Natural killer cell (primary cell): ENCODE measurements at regions not wholly inside any gene's neighbourhood (a gene's known extent, or its start where the extent isn't known, plus 50 kb on each side); places are given as distances from the start of the nearest gene placed in this dataset.

ENCODE experiments used
- ATAC-seq, 3 donors: fragments of 150-1000 bp in 2 of 3; fragments of 200-7000 bp in 1 of 3; cut with Tn5 transposase; 1 replicate in 1 of 3; 2 replicates in 2 of 3; pipeline ENCODE4 v1.10.0; 2021; ENCODE audit warnings: mild to moderate bottlenecking in 2 of 3, moderate library complexity in 2 of 3
- DNase-seq, 2 donors: peaks; one replicate each; pipeline versions ENCODE4 v3.0.0 to v3.0.0-alpha.2; 2013 to 2021; ENCODE audit warnings: mixed read lengths in 1 of 2
- H3K27ac ChIP-seq: one replicate; pipeline ENCODE4 v1.5.1; 2013; ENCODE audit warnings: mild to moderate bottlenecking, low read length
- H3K27me3 ChIP-seq: one replicate; pipeline ENCODE4 v1.6.1; 2013; ENCODE audit warnings: low read length; ENCODE audit not compliant: control insufficient read depth, insufficient read depth
- H3K36me3 ChIP-seq: one replicate; pipeline ENCODE4 v1.6.1; 2013; ENCODE audit warnings: low read length; ENCODE audit not compliant: control insufficient read depth, insufficient read depth
- H3K4me1 ChIP-seq: one replicate; pipeline ENCODE4 v1.6.1; 2013; ENCODE audit warnings: low read length; ENCODE audit not compliant: control insufficient read depth, insufficient read depth
- H3K4me3 ChIP-seq: one replicate; pipeline ENCODE4 v1.5.1; 2013; ENCODE audit warnings: low read length
- H3K9me3 ChIP-seq: one replicate; pipeline ENCODE4 v1.6.1; 2013; ENCODE audit warnings: low read length; ENCODE audit not compliant: control insufficient read depth, insufficient read depth
- H3K27ac Mint-ChIP-seq, 2 donors: one replicate each; pipeline ENCODE4 v1.8.0; 2022; ENCODE audit warnings: mild to moderate bottlenecking in 2 of 2, mixed read lengths in 2 of 2, moderate library complexity in 1 of 2
- H3K27me3 Mint-ChIP-seq, 2 donors: one replicate each; pipeline ENCODE4 v1.8.0; 2022; ENCODE audit warnings: low read depth in 2 of 2, mixed read lengths in 2 of 2
- H3K36me3 Mint-ChIP-seq: one replicate; pipeline ENCODE4 v1.8.0; 2022; ENCODE audit warnings: mixed read lengths
- H3K4me1 Mint-ChIP-seq, 2 donors: one replicate each; pipeline ENCODE4 v1.8.0; 2022; ENCODE audit warnings: mixed read lengths in 2 of 2
- H3K4me3 Mint-ChIP-seq: one replicate; pipeline ENCODE4 v1.8.0; 2022; ENCODE audit warnings: mild to moderate bottlenecking, moderate library complexity, mixed read lengths
- H3K9me3 Mint-ChIP-seq, 2 donors: one replicate each; pipeline ENCODE4 v1.8.0; 2022; ENCODE audit warnings: mixed read lengths in 2 of 2
- WGBS: methylation state at CpG from one replicate; pipeline ENCODE4 v1.1.7; 2013; ENCODE audit warnings: missing lambda C conversion rate; ENCODE audit not compliant: insufficient coverage; 5-methylcytosine and 5-hydroxymethylcytosine counted together
- intact Hi-C: fragments of 100-400 bp; cut with micrococcal nuclease; formaldehyde crosslinking; loops from one replicate; pipeline ENCODE4 v1.14.2; 2022
- TF ChIP-seq, protein P1 (sequence below): fragments of 200-600 bp; IDR thresholded peaks from one replicate; pipeline ENCODE4 v1.8.0; 2022; ENCODE audit warnings: antibody characterized with exemption

DNA sequence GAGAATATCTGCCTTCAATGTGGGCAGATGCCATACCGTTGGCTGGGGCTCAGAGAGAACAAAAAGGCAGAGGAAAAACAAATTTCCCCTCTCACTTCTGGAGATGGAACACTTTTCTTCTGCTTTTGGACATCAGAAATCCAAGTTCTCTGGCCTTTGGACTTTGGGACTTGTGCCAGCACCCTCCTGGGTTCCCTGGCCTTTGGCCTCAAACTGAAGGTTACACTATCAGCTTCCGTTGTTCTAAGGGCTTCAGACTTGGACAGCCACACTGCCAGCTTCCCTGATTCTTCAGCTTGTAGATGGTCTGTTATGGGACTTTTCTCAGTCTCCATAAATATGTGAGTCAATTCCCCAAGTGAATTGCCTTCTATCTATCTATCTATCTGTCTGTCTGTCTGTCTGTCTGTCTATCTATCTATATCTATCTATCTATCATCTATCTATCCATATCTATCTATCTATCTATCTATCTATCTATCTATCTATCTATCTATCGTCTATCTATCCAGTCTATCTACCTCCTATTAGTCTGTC, 778.1 kb upstream of the TMPRSS15 start:
- DNase-seq = no peak
- H3K4me3 ChIP-seq = no peak overlapping the region

DNA sequence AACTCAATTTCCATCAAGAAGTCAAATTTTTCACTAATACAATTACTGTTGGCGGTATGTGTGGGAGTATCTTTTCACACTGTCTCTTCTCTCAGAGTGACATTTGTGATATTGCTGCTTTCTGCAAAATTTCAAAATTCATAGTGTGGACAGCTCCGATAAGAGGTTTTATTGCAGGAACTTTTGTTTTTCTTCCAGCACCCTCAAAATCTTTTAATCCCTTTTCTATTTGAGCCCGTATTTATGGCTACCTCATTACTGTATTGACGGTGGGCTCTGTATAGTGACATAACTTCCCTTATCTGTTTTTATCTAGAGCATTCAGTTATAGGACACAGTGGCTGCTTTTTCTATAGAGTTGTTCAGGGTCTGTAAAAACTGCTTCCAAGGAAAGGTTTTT, 794.4 kb upstream of the TMPRSS15 start:
- Histone ChIP-seq H3K4me1 (no peaks in the 10 kb centered on the region), H3K36me3 (no peaks in the 10 kb centered on the region), H3K4me3 (no peak overlapping the region), H3K27ac (no peak overlapping the region), H3K9me3 (peaks cover 2% of the 10 kb centered on the region), H3K27me3 (no peaks in the 10 kb centered on the region)
- ATAC-seq (no peak), DNase-seq (no peak)
- no peak overlapping the region for H3K4me3 Mint-ChIP-seq
- H3K36me3 Mint-ChIP-seq = no peaks in the 10 kb centered on the region
- no peak overlapping the region for H3K27ac Mint-ChIP-seq
- intact Hi-C loops = no loop called here
- peaks cover 13 to 17% of the 10 kb centered on the region in 2 donors for H3K9me3 Mint-ChIP-seq
- 43% methylated on average over 1 of the region's 4 CpGs for WGBS
- TF ChIP-seq, protein P1, sequence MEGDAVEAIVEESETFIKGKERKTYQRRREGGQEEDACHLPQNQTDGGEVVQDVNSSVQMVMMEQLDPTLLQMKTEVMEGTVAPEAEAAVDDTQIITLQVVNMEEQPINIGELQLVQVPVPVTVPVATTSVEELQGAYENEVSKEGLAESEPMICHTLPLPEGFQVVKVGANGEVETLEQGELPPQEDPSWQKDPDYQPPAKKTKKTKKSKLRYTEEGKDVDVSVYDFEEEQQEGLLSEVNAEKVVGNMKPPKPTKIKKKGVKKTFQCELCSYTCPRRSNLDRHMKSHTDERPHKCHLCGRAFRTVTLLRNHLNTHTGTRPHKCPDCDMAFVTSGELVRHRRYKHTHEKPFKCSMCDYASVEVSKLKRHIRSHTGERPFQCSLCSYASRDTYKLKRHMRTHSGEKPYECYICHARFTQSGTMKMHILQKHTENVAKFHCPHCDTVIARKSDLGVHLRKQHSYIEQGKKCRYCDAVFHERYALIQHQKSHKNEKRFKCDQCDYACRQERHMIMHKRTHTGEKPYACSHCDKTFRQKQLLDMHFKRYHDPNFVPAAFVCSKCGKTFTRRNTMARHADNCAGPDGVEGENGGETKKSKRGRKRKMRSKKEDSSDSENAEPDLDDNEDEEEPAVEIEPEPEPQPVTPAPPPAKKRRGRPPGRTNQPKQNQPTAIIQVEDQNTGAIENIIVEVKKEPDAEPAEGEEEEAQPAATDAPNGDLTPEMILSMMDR = no peak
- H3K27me3 Mint-ChIP-seq = no peaks in the 10 kb centered on the region
- no peaks in the 10 kb centered on the region for H3K4me1 Mint-ChIP-seq

More for the DNA sequence above, 778.1 kb upstream of the TMPRSS15 start:
- ATAC-seq = no peak
- Histone ChIP-seq H3K4me1 (no peaks in the 10 kb centered on the region), H3K27ac (no peak overlapping the region), H3K9me3 (no peaks in the 10 kb centered on the region), H3K27me3 (no peaks in the 10 kb centered on the region), H3K36me3 (no peaks in the 10 kb centered on the region)
- no peak overlapping the region for H3K27ac Mint-ChIP-seq
- intact Hi-C loops = no loop called here
- TF ChIP-seq, protein P1 = no peak
- no peaks in the 10 kb centered on the region for H3K27me3 Mint-ChIP-seq
- no peak overlapping the region for H3K4me3 Mint-ChIP-seq
- no peaks in the 10 kb centered on the region for H3K4me1 Mint-ChIP-seq
- 92% methylated on average over 3 of the region's 3 CpGs for whole genome bisulfite sequencing
- peaks cover 11 to 12% of the 10 kb centered on the region in 2 donors for H3K9me3 Mint-ChIP-seq
- H3K36me3 Mint-ChIP-seq = peaks cover 7% of the 10 kb centered on the region

DNA sequence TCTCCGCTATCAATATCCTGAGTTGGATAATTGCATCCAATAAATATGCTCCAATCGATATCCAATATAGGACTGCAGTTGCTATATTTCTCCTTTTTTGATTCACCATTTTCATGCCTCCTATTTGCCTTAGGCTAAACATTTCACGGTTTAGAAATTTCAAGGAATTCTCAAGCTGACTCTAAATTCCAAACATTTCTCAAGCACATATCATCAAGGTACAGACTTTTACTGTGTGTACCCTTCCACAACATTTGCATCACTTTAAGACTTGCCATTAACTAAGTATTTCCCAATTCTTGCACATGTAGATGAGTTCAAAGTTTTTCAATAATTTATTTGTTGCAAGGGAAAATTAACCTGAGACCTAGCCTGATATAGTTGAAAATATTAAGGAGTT, 795.2 kb upstream of the TMPRSS15 start:
- Histone ChIP-seq H3K27ac (no peak overlapping the region), H3K4me3 (no peak overlapping the region), H3K36me3 (no peaks in the 10 kb centered on the region), H3K4me1 (no peaks in the 10 kb centered on the region), H3K27me3 (no peaks in the 10 kb centered on the region), H3K9me3 (peaks cover 2% of the 10 kb centered on the region)
- TF ChIP-seq, protein P1 = no peak
- Mint-ChIP-seq H3K27ac (no peak overlapping the region), H3K4me1 (no peaks in the 10 kb centered on the region), H3K36me3 (no peaks in the 10 kb centered on the region), H3K9me3 (peaks cover 15 to 17% of the 10 kb centered on the region in 2 donors), H3K27me3 (no peaks in the 10 kb centered on the region), H3K4me3 (no peak overlapping the region)
- ATAC-seq = no peak
- DNase-seq = no peak
- 93% methylated on average over 3 of the region's 3 CpGs for WGBS
- intact Hi-C loops = no loop called here

- H3K4me3 ChIP-seq = no peak overlapping the region
- peaks cover 9% of the 10 kb centered on the region for H3K36me3 Mint-ChIP-seq
- no peaks in the 10 kb centered on the region for H3K4me1 ChIP-seq
- intact Hi-C loops = no loop called here
- no peaks in the 10 kb centered on the region for H3K27me3 ChIP-seq
- H3K4me3 Mint-ChIP-seq = no peak overlapping the region
- DNase-seq (no peak), ATAC-seq (no peak)
- no peaks in the 10 kb centered on the region for H3K9me3 ChIP-seq
- H3K9me3 Mint-ChIP-seq = peaks cover 6 to 20% of the 10 kb centered on the region in 2 donors
- H3K36me3 ChIP-seq = no peaks in the 10 kb centered on the region
- no peaks in the 10 kb centered on the region for H3K4me1 Mint-ChIP-seq
- H3K27ac Mint-ChIP-seq = no peak overlapping the region
- no peaks in the 10 kb centered on the region for H3K27me3 Mint-ChIP-seq
- no peak overlapping the region for H3K27ac ChIP-seq
- TF ChIP-seq, protein P1 = no peak
These were observed 814.6 kb upstream of the TMPRSS15 start for GRCh38 chr21:19218163-19218562.
